Activated CD4-positive, alpha-beta T cell treated with anti-CD3 and anti-CD28 coated beads, Interleukin-2, Interleukin-4, amounts not matched to agents 100 ng/mL and 50 ng/mL, durations not matched to agents 16 hours and 8 hours (primary cell): ENCODE measurements at regions not wholly inside any gene's neighbourhood (a gene's known extent, or its start where the extent isn't known, plus 50 kb on each side); places are given as distances from the start of the nearest gene placed in this dataset.
A peak's percentile ranks its signal among the peaks of the same experiment; 100 is the strongest.
"Not testable (repeated sequence)": the region's sequence is repeated elsewhere in the genome, so short reads cannot be mapped to it uniquely, and the experiment has no call there.

Source experiments
- DNase-seq: peaks from one replicate; pipeline ENCODE4 v3.0.0-alpha.2; 2020; ENCODE audit warnings: low spot score

- not testable (repeated sequence) for DNase-seq
Observed at GRCh38 chr6:57984575-57984974, 667.1 kb downstream of the PRIM2 start.

- DNase-seq: not testable (repeated sequence)
Observed at GRCh38 chr6:57985734-57986133, 668.3 kb downstream of the PRIM2 start.

GRCh38 chr6:57986584-57986983, 669.2 kb downstream of the PRIM2 start:
- DNase-seq: not testable (repeated sequence)

- DNase-seq: not testable (repeated sequence)
Observed at GRCh38 chr6:57989520-57990080, 672.2 kb downstream of the PRIM2 start.

GRCh38 chr6:57998858-57999619, 681.6 kb downstream of the PRIM2 start:
- not testable (repeated sequence) for DNase-seq

- not testable (repeated sequence) for DNase-seq
Observed at GRCh38 chr6:58000233-58000632, 682.8 kb downstream of the PRIM2 start.

- peak; percentile 1 for DNase-seq
Observed at GRCh38 chr6:58003417-58004167, 686.2 kb downstream of the PRIM2 start.

- DNase-seq: not testable (repeated sequence)
Observed at GRCh38 chr6:58007334-58008000, 690.0 kb downstream of the PRIM2 start.

- DNase-seq: not testable (repeated sequence)
Observed at GRCh38 chr6:58008001-58008335, 690.5 kb downstream of the PRIM2 start.

GRCh38 chr6:58011954-58012600, 694.6 kb downstream of the PRIM2 start:
- DNase-seq: not testable (repeated sequence)

- DNase-seq: not testable (repeated sequence)
Observed at GRCh38 chr6:58016614-58017013, 699.2 kb downstream of the PRIM2 start.

- not testable (repeated sequence) for DNase-seq
Observed at GRCh38 chr6:58028188-58028587, 710.8 kb downstream of the PRIM2 start.

- not testable (repeated sequence) for DNase-seq
Observed at GRCh38 chr6:58038213-58038612, 720.8 kb downstream of the PRIM2 start.

GRCh38 chr6:58046584-58046983, 729.2 kb downstream of the PRIM2 start:
- DNase-seq: not testable (repeated sequence)

- not testable (repeated sequence) for DNase-seq
Observed at GRCh38 chr6:58047389-58047788, 730.0 kb downstream of the PRIM2 start.

GRCh38 chr6:58047865-58048264, 730.4 kb downstream of the PRIM2 start:
- not testable (repeated sequence) for DNase-seq

- not testable (repeated sequence) for DNase-seq
Observed at GRCh38 chr6:58055465-58056176, 738.2 kb downstream of the PRIM2 start.

GRCh38 chr6:58059701-58060100, 742.3 kb downstream of the PRIM2 start:
- DNase-seq: not testable (repeated sequence)

- not testable (repeated sequence) for DNase-seq
Observed at GRCh38 chr6:58063542-58063941, 746.1 kb downstream of the PRIM2 start.

GRCh38 chr6:58067867-58068548, 750.6 kb downstream of the PRIM2 start:
- not testable (repeated sequence) for DNase-seq
